ENCODE measurements at regions not wholly inside any gene's neighbourhood (a gene's known extent, or its start where the extent isn't known, plus 50 kb on each side); places are given as distances from the start of the nearest gene placed in this dataset.
"Not testable (repeated sequence)": the region's sequence is repeated elsewhere in the genome, so short reads cannot be mapped to it uniquely, and the experiment has no call there.

GRCh38 chr21:25234857-25235801, 372.2 kb downstream of the MRPL39 start:
- no peak for DNase-seq

DNA sequence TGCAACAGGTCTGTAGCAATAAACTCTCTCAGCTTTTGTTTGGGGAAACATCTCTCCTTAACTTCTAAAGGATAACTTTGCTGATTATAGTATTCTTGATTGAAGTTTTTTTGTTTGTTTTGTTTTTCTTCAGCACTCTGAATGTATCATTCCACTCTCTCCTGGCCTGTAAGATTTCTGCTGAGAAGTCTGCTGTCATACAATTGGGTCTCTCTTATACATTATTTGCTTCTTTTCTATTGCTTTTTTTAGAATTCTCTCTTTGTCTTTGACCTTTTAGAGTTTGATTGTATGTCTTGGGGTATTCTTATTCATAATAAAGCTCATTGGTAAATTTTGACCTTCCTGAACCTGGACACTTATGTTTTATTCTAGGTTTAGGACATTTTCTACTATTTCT, 386.3 kb downstream of the MRPL39 start:
- no peak for DNase-seq

DNA sequence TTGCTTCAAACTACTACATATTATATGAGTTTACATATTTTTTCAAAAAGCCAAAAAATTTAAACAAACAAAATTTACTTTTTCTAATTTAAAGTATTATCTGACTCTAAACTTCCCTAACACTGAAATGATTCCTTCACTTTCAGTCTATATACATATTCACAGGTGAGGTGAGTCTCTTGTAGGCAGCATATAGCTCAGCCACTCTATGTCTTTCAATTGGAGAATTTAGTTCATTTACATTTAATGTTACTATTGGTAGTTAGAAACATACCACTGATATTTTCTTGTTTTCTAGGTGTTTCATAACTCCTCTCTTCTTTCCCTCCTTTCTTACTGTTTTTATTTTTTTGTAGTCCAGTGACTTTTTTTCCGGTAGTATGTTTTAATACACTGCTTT, 387.1 kb downstream of the MRPL39 start:
- DNase-seq = no peak

- no peak for DNase-seq
These were observed 391.4 kb downstream of the MRPL39 start for GRCh38 chr21:25215698-25216384.

DNA sequence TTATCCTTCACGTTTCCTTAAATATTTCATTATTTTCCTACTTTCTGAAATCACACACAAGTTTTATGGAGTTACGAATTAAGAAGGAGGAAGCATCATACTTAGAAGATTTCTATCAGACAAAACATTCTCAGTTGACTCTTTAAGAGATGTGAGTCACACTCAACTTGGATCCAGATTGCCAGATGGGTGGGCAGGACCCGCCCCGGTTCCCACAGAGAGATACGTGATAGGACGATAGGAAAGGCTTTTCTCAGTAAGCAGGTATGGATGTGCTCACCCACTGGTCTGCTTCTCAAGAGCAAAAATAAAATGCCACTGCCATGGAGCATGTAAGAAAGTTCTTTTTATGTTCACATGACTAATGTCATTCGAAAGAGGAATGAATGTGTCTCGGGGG, 392.6 kb downstream of the MRPL39 start:
- peak; percentile 3 for DNase-seq

DNA sequence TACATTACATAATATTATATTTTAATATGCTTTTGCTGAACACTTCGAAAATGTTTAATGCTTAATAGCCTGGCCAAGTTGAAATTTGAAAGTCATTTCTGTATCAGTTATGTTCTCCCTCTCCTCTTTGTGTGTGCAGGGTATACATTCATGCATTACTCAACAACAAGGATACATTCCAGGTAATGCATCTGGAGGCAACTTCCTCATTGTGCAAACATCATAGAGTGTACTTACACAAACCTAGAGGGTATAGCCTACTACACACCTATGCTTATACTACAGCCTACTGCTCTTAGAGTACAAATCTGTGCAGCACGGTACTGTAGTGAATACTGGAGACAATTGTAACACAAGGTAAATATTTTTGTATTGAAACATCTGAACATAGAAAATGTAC, 407.3 kb downstream of the MRPL39 start:
- no peak for DNase-seq

GRCh38 chr21:25191141-25191540, 416.1 kb downstream of the MRPL39 start:
- no peak for DNase-seq

DNA sequence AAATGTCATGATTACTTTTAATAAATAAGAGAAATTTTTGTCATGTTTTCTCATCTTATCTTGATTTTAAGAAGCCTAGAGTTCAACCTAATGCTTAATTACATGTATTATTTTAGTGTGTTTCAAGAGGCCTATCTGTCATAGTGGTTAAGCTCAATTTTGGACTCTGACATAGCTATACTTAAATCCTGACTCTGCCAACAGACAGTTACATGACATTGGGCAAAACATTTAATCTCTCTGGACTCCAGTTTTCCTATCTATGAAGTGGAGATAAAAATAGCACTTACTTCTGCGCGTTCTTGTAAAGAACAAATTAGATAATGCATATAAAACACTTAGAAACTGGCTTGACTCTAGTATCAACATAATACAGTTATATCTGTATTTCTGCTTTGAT, 417.8 kb downstream of the MRPL39 start:
- DNase-seq = no peak

DNA sequence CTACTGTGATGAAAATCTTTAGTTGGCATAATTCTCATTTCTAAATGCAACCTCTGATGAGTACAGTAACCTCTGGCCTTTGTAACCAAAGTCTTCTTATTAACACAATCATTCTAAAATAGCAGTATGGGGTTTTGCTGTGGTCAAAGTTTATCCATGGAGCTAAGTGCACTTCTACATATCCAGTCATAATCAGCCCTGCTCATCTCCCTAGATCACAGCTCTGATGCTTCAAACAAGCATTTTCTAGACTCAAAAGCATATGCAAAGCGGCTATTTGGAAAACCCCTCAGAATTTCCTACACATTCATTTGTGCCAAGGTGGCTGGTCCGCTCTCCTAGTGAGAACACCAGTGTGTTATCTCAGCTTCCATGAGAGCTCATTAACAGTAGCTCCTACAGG, 418.6 kb downstream of the MRPL39 start:
- no peak for DNase-seq

DNA sequence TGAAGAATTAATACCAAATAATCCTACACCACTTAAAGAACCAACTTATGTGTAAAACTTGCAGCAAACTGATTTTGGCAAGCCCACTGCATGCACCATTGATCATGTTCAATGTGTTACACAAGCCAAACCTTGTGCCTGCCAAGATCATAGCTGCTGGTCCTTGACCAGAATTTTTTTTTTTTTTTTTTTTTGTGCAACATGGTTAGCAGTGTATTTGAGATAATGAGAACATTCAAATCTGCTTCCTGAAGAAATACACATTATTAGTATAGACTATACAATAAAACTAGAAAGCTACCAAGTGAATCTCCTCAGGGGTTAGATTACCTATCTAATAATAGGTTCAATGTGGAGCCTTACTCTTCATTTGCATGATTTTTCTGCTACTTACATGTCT, 421.0 kb downstream of the MRPL39 start:
- DNase-seq = no peak

DNA sequence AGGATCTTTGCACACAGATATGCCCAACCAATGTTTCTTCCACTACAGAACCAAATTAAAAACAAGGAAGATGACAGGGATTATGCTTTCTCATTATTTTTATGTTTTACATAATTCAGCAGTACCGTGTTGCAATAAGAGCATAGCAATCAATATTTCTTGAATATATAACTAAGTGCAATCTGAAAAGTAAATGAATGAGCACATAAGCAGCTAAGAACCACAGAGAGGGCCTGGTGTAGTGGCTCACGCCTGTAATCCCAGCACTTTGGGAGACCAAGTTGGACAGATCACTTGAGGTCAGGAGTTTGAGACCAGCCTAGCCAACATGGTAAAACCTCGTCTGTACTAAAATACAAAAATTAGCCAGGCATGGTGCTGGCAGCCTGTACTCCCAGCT, 423.7 kb downstream of the MRPL39 start:
- no peak for DNase-seq

GRCh38 chr21:25181690-25182089, 425.6 kb downstream of the MRPL39 start:
- not testable (repeated sequence) for DNase-seq

GRCh38 chr21:25179116-25179515, 428.2 kb downstream of the MRPL39 start:
- DNase-seq = peak; percentile 85

GRCh38 chr21:25176637-25177412, 430.5 kb downstream of the MRPL39 start:
- DNase-seq = peak; percentile 64

GRCh38 chr21:25175938-25176337, 431.3 kb downstream of the MRPL39 start:
- DNase-seq = no peak

DNA sequence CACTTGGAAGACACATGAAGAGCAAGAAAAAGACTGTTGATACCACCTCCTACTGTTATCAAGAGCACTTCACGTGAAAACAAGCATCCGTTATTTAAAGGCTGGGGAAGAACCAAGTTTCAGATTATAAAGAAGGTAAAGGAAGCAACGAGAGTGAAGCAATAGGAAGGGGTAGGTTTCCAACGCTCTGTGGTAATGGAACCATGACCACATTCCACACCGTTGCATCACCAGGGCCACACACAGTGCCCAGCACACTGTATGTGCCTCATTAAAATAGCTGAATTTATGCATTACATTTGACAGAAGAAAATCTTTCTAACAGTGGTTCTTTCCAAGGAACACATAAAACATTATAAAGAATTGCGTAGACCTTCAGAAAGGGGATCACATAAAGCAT, 435.8 kb downstream of the MRPL39 start:
- peak; percentile 83 for DNase-seq

- peak; percentile 16 for DNase-seq
These were observed 436.6 kb downstream of the MRPL39 start for GRCh38 chr21:25170681-25171080.

DNA sequence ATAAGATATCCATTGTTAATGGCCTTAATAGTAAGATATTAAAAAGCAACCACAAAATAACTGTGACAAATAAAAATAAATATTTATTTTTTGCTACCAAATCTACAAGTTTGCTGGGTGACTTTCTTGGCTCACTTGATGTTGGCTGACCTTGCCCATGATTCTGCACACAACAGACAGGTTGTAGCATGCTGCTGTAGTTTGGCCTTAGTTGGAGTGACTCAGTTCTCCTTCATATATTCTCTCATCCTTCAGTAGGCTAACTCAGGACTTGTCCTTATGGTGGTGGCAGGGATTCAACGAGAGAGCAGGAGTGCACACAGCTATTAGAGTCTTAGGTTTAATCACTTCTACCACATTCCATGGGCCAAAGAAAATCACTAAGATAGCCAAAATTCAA, 437.9 kb downstream of the MRPL39 start:
- no peak for DNase-seq

DNA sequence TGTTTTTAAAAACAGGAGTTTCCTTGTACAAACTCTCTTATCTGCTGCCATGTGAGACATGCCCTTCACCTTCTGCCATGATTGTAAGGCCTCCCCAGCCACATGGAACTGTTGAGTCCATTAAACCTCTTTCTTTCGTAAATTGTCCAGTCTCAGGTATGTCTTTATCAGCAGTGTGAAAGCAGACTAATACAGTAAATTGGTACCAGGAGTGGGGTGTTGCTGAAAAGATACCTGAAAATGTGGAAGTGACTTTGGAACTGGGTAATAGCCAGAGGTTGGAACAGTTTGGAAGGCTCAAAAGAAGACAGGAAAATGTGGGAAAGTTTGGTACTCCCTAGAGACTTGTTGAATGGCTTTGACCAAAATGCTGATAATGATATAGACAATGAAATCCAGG, 440.4 kb downstream of the MRPL39 start:
- DNase-seq = not testable (repeated sequence)

DNA sequence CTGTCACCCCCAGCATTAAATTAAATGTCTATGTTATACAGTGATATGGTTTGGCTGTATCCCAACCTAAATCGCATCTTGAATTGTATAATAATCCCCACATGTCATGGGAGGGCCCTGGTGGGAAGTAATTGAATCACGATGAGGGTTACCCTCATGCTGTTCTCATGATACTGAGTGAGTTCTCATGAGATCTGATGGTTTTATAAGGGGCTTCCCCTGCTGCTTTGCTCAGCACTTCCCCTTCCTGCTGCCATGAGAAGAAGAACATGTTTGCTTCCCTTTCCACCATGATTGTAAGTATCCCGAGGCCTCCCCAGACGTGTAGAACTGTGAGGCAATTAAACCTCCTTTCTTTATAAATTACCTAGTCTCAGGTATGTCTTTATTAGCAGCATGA, 445.7 kb downstream of the MRPL39 start:
- no peak for DNase-seq

DNA sequence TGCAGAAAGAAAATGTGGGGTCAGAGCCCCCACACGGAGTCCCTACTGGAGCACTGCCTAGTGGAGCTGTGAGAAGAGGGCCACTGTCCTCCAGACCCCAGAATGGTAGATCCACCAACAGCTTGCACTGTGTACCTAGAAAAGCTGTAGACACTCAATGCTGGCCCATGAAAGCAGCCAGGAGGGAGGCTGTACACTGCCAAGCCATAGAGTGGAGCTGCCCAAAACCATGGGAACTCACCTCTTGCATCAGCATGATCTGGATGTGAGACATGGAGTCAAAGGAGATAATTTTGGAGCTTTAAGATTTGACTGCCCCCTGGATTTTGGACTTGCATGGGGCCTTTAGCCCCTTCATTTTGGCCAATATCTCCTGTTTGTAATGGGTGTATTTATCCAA, 452.3 kb downstream of the MRPL39 start:
- DNase-seq = not testable (repeated sequence)

DNA sequence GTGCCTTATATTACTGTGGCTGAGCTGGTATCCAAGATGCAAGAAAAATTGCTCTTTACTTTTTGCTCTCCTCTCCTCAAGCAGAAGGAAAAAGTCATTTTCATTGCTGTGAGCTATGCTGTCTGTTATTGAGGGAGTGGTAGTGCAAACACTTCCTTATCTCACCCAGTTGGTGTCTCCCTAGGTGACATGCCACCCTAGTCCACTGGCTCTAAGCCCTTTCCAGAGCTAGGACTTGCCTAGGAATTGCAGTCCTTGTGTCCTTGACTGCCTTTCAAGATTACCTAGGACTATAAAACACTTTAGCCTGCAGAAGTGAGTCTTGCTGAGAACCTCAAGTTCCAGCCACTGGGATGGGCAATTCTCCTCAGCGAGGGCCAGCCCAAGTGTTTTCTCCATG, 458.3 kb downstream of the MRPL39 start:
- DNase-seq = no peak

DNA sequence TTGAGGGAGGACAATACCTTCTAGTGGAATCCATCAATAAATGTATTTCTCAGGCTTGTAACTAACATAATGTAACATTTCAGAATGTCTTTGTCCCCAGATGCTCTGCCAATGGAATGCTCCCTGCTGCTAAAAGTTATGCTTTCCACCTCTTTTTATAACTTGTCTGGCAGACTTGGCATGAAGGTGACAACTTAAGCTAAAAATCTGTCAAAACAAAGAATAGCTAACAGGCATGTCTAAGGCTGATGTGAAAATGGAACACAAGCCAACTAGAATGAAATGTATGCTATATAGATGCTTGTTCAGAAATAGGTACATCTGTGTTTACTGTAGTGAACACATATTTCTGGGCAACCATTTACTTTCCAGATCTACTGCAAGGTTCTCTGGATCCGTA, 467.9 kb downstream of the MRPL39 start:
- DNase-seq = no peak

Measured in fibroblast of skin of abdomen (primary cell).